H9 (cell line): ENCODE measurements at regions not wholly inside any gene's neighbourhood (a gene's known extent, or its start where the extent isn't known, plus 50 kb on each side); places are given as distances from the start of the nearest gene placed in this dataset.

Source experiments
- DNase-seq: peaks from one replicate; pipeline ENCODE4 v3.0.0-alpha.2; 2017
- H2AFZ ChIP-seq: one replicate; pipeline ENCODE4 v1.6.1; 2013; ENCODE audit warnings: mild to moderate bottlenecking, low read length, control low read depth, moderate library complexity
- H2AK5ac ChIP-seq: 2 replicates; pipeline ENCODE4 v1.6.1; 2013; ENCODE audit warnings: low read length, control low read depth, mixed read lengths; ENCODE audit not compliant: insufficient read length
- H2BK120ac ChIP-seq: one replicate; pipeline ENCODE4 v1.6.1; 2013; ENCODE audit warnings: low read depth, mild to moderate bottlenecking, low read length, control low read depth, inconsistent platforms; ENCODE audit not compliant: poor library complexity, severe bottlenecking
- H2BK12ac ChIP-seq: 2 replicates; pipeline ENCODE4 v1.6.1; 2013; ENCODE audit warnings: low read length, control low read depth, mixed read lengths, low read depth; ENCODE audit not compliant: insufficient read length
- H2BK15ac ChIP-seq: 2 replicates; pipeline ENCODE4 v1.6.1; 2013; ENCODE audit warnings: low read depth, low read length, control low read depth
- H2BK20ac ChIP-seq: one replicate; pipeline ENCODE4 v1.6.1; 2013; ENCODE audit warnings: low read depth, mild to moderate bottlenecking, low read length, control low read depth, inconsistent platforms; ENCODE audit not compliant: poor library complexity, severe bottlenecking
- H2BK5ac ChIP-seq: 2 replicates; pipeline ENCODE4 v1.6.1; 2013; ENCODE audit warnings: low read length, control low read depth, mixed read lengths; ENCODE audit not compliant: insufficient read length
- H3K14ac ChIP-seq: 2 replicates; pipeline ENCODE4 v1.6.1; 2013; ENCODE audit warnings: low read length, control low read depth; ENCODE audit not compliant: insufficient read depth
- H3K18ac ChIP-seq: 2 replicates; pipeline ENCODE4 v1.6.1; 2013; ENCODE audit warnings: low read depth, mild to moderate bottlenecking, mixed read lengths, low read length, control low read depth; ENCODE audit not compliant: insufficient read length
- H3K23ac ChIP-seq: 2 replicates; pipeline ENCODE4 v1.6.1; 2013; ENCODE audit warnings: low read length, control low read depth, mixed read lengths, low read depth; ENCODE audit not compliant: insufficient read length
- H3K23me2 ChIP-seq: 2 replicates; pipeline ENCODE4 v1.6.1; 2013; ENCODE audit warnings: low read depth, mild to moderate bottlenecking, mixed read lengths, low read length, control low read depth; ENCODE audit not compliant: insufficient read length, poor library complexity, severe bottlenecking
- H3K27ac ChIP-seq: 2 replicates; pipeline ENCODE4 v1.5.1; 2013; ENCODE audit warnings: low read length, control low read depth, mixed read lengths, low read depth; ENCODE audit not compliant: insufficient read length
- H3K27me3 ChIP-seq: 2 replicates; pipeline ENCODE4 v1.6.1; 2013; ENCODE audit warnings: low read length, control low read depth, inconsistent platforms; ENCODE audit not compliant: insufficient read depth
- H3K4ac ChIP-seq: 2 replicates; pipeline ENCODE4 v1.6.1; 2013; ENCODE audit warnings: low read depth, mild to moderate bottlenecking, control low read depth, inconsistent platforms, low read length, moderate library complexity
- H3K4me1 ChIP-seq: 2 replicates; pipeline ENCODE4 v1.6.1; 2013; ENCODE audit warnings: low read length, control low read depth, inconsistent platforms; ENCODE audit not compliant: insufficient read depth
- H3K4me2 ChIP-seq: 2 replicates; pipeline ENCODE4 v1.6.1; 2013; ENCODE audit warnings: low read length, control low read depth, mixed read lengths; ENCODE audit not compliant: insufficient read length, insufficient read depth
- H3K56ac ChIP-seq: 2 replicates; pipeline ENCODE4 v1.6.1; 2013; ENCODE audit warnings: low read depth, mild to moderate bottlenecking, mixed read lengths, low read length, control low read depth; ENCODE audit not compliant: insufficient read length
- H3K79me1 ChIP-seq: 2 replicates; pipeline ENCODE4 v1.6.1; 2013; ENCODE audit warnings: low read depth, mild to moderate bottlenecking, moderate library complexity, low read length, control low read depth, inconsistent platforms; ENCODE audit not compliant: insufficient read depth, poor library complexity, severe bottlenecking
- H3K79me2 ChIP-seq: 2 replicates; pipeline ENCODE4 v1.6.1; 2013; ENCODE audit warnings: low read length, control low read depth, inconsistent platforms; ENCODE audit not compliant: insufficient read depth
- H3K9ac ChIP-seq: 2 replicates; pipeline ENCODE4 v1.6.1; 2013; ENCODE audit warnings: low read length, control low read depth, mixed read lengths; ENCODE audit not compliant: insufficient read length; ENCODE audit errors: extremely low read depth
- H3K9me3 ChIP-seq: one replicate; pipeline ENCODE4 v1.6.1; 2013; ENCODE audit warnings: low read depth, low read length, inconsistent platforms; ENCODE audit not compliant: control insufficient read depth
- H3T11ph ChIP-seq: one replicate; pipeline ENCODE4 v1.6.1; 2013; ENCODE audit warnings: mild to moderate bottlenecking, low read length, control low read depth, inconsistent platforms
- H4K20me1 ChIP-seq: one replicate; pipeline ENCODE4 v1.6.1; 2013; ENCODE audit not compliant: control insufficient read depth, insufficient read length, insufficient read depth
- H4K5ac ChIP-seq: 2 replicates; pipeline ENCODE4 v1.6.1; 2013; ENCODE audit warnings: low read depth, mild to moderate bottlenecking, mixed read lengths, low read length, control low read depth; ENCODE audit not compliant: insufficient read length
- H4K8ac ChIP-seq: replicated peaks from 2 replicates; pipeline ENCODE4 v1.6.1; 2013; ENCODE audit warnings: low read length, control low read depth, mixed read lengths, low read depth; ENCODE audit not compliant: insufficient read length
- H4K91ac ChIP-seq: 2 replicates; pipeline ENCODE4 v1.6.1; 2013; ENCODE audit warnings: low read depth, mild to moderate bottlenecking, moderate library complexity, mixed read lengths, low read length, control low read depth; ENCODE audit not compliant: insufficient read length
- H3K27ac Mint-ChIP-seq, 3 experiments: 2 replicates in 2 of 3; 3 replicates in 1 of 3; pipeline ENCODE4 v1.8.0; 2020 to 2021; ENCODE audit warnings: mixed read lengths in 3 of 3, mild to moderate bottlenecking in 1 of 3, moderate library complexity in 1 of 3
- H3K27me3 Mint-ChIP-seq: 2 replicates; pipeline ENCODE4 v1.8.0; 2021; ENCODE audit warnings: low read depth, mild to moderate bottlenecking, moderate library complexity, mixed read lengths
- H3K36me3 Mint-ChIP-seq, 3 experiments: 2 replicates in 2 of 3; 3 replicates in 1 of 3; pipeline ENCODE4 v1.8.0; 2020 to 2021; ENCODE audit warnings: low read depth in 3 of 3, mixed read lengths in 3 of 3; ENCODE audit not compliant: insufficient read depth in 1 of 3
- H3K4me1 Mint-ChIP-seq, 2 experiments: 2 replicates each; pipeline ENCODE4 v1.8.0; 2020; ENCODE audit warnings: mixed read lengths in 2 of 2
- H3K4me3 Mint-ChIP-seq, 2 experiments: 2 replicates in 1 of 2; 3 replicates in 1 of 2; pipeline ENCODE4 v1.8.0; 2020 to 2021; ENCODE audit warnings: mild to moderate bottlenecking in 2 of 2, mixed read lengths in 2 of 2, moderate library complexity in 1 of 2
- H3K9me3 Mint-ChIP-seq, 2 experiments: 2 replicates in 1 of 2; 3 replicates in 1 of 2; pipeline ENCODE4 v1.8.0; 2020; ENCODE audit warnings: mild to moderate bottlenecking in 2 of 2, mixed read lengths in 2 of 2, moderate library complexity in 1 of 2
- TF ChIP-seq, protein P1 (sequence below): fragments of 200-600 bp; sonication (generic); conservative IDR thresholded peaks from 3 replicates; pipeline ENCODE4 v1.8.0; 2021; ENCODE audit warnings: antibody characterized with exemption, mild to moderate bottlenecking

DNA sequence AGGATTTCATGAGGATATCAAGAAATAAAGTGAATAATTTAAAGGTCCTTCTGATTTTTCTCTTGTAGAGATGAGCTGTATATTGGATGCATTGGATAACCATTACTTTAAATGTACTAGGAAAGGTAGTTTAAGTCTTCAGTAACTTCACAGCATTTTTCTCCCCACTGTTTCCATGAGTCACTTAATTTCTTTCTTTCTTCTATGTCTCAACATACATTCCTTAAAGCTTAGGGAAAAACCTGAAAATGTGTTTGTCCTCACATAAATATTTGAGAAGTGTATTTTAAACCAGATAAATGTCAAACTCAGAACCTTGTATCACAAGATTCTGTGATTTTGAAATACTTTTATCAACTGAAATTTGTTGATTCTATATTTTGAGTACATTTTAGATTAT is 1970.2 kb upstream of the FLRT2 start:
- Mint-ChIP-seq H3K27me3 (no peaks in the 10 kb centered on the region), H3K4me1 (no peaks in the 10 kb centered on the region), H3K36me3 (peaks cover 0 to 3% (median 0%) of the 10 kb centered on the region in 3 experiments; a peak in 1 of 7 replicates), H3K27ac (no peak overlapping the region), H3K4me3 (no peak overlapping the region), H3K9me3 (peaks cover 3% of the 10 kb centered on the region in 2 experiments; a peak in 4 of 5 replicates)
- Histone ChIP-seq H2AK5ac (no peak overlapping the region), H2BK120ac (no peak overlapping the region), H3K14ac (no peak overlapping the region), H3T11ph (no peak overlapping the region), H3K4ac (no peak overlapping the region), H3K27me3 (no peaks in the 10 kb centered on the region), H4K20me1 (no peaks in the 10 kb centered on the region), H3K56ac (no peak overlapping the region), H3K27ac (no peak overlapping the region), H3K79me1 (no peaks in the 10 kb centered on the region), H2AFZ (no peak overlapping the region), H4K5ac (no peak overlapping the region), H3K23me2 (no peaks in the 10 kb centered on the region), H3K9me3 (no peaks in the 10 kb centered on the region), H4K8ac (no peak overlapping the region), H3K23ac (no peak overlapping the region), H3K4me1 (no peaks in the 10 kb centered on the region), H3K79me2 (no peaks in the 10 kb centered on the region), H2BK20ac (no peak overlapping the region), H3K9ac (no peak overlapping the region), H2BK12ac (no peak overlapping the region), H2BK5ac (no peak overlapping the region), H3K4me2 (no peak overlapping the region), H2BK15ac (no peak overlapping the region), H3K18ac (no peak overlapping the region), H4K91ac (no peak overlapping the region)
- TF ChIP-seq, protein P1, sequence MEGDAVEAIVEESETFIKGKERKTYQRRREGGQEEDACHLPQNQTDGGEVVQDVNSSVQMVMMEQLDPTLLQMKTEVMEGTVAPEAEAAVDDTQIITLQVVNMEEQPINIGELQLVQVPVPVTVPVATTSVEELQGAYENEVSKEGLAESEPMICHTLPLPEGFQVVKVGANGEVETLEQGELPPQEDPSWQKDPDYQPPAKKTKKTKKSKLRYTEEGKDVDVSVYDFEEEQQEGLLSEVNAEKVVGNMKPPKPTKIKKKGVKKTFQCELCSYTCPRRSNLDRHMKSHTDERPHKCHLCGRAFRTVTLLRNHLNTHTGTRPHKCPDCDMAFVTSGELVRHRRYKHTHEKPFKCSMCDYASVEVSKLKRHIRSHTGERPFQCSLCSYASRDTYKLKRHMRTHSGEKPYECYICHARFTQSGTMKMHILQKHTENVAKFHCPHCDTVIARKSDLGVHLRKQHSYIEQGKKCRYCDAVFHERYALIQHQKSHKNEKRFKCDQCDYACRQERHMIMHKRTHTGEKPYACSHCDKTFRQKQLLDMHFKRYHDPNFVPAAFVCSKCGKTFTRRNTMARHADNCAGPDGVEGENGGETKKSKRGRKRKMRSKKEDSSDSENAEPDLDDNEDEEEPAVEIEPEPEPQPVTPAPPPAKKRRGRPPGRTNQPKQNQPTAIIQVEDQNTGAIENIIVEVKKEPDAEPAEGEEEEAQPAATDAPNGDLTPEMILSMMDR: no peak
- no peak for DNase-seq
